Liver (tissue), 8 donors: ENCODE measurements at regions not wholly inside any gene's neighbourhood (a gene's known extent, or its start where the extent isn't known, plus 50 kb on each side); places are given as distances from the start of the nearest gene placed in this dataset.

ENCODE experiments used
- DNase-seq: peaks from one replicate; pipeline ENCODE4 v3.0.0-alpha.2; 2017; ENCODE audit warnings: low spot score
- H3K27ac ChIP-seq, 2 donors: one replicate each; pipeline ENCODE4 v1.7.0; 2013; ENCODE audit warnings: inconsistent platforms in 2 of 2, low read length in 2 of 2, control low read depth in 1 of 2, low read depth in 1 of 2, mild to moderate bottlenecking in 1 of 2
- H3K27me3 ChIP-seq, 4 donors: one replicate each; pipeline versions ENCODE4 v1.6.1 to v1.7.0; 2013; ENCODE audit warnings: low read length in 3 of 4, inconsistent platforms in 1 of 4, mild to moderate bottlenecking in 1 of 4, moderate library complexity in 1 of 4; ENCODE audit not compliant: control insufficient read depth in 4 of 4, insufficient read depth in 4 of 4
- H3K36me3 ChIP-seq, 4 donors: one replicate each; pipeline versions ENCODE4 v1.6.1 to v1.7.0; 2013; ENCODE audit warnings: low read length in 3 of 4, mild to moderate bottlenecking in 3 of 4, low read depth in 1 of 4, moderate library complexity in 1 of 4; ENCODE audit not compliant: control insufficient read depth in 4 of 4, insufficient read depth in 3 of 4
- H3K4me1 ChIP-seq, 4 donors: one replicate each; pipeline versions ENCODE4 v1.6.1 to v1.7.0; 2013; ENCODE audit warnings: low read length in 3 of 4, mild to moderate bottlenecking in 3 of 4, moderate library complexity in 1 of 4; ENCODE audit not compliant: control insufficient read depth in 4 of 4, insufficient read depth in 4 of 4
- H3K4me3 ChIP-seq, 3 donors: one replicate each; pipeline versions ENCODE4 v1.6.1 to v1.7.0; 2013; ENCODE audit warnings: low read length in 3 of 3, control low read depth in 1 of 3, low read depth in 1 of 3, mild to moderate bottlenecking in 1 of 3
- H3K9ac ChIP-seq, 2 donors: one replicate each; pipeline ENCODE4 v1.7.0; 2013; ENCODE audit warnings: low read length in 2 of 2, mild to moderate bottlenecking in 2 of 2, moderate library complexity in 2 of 2, control low read depth in 1 of 2, low read depth in 1 of 2
- H3K9me3 ChIP-seq, 4 donors: one replicate each; pipeline versions ENCODE4 v1.6.1 to v1.7.0; 2013; ENCODE audit warnings: low read length in 3 of 4; ENCODE audit not compliant: control insufficient read depth in 4 of 4
- EGR1 ChIP-seq, 2 donors: IDR thresholded peaks; 2 replicates each; pipeline ENCODE4 v1.6.1; 2016 to 2018; ENCODE audit warnings: antibody characterized with exemption in 2 of 2, low read depth in 2 of 2
- FOXA1 ChIP-seq: IDR thresholded peaks from 2 replicates; pipeline ENCODE4 v1.6.1; 2016; ENCODE audit warnings: antibody characterized with exemption
- FOXA2 ChIP-seq: IDR thresholded peaks from 2 replicates; pipeline ENCODE4 v1.6.1; 2016; ENCODE audit warnings: antibody characterized with exemption
- GABPA ChIP-seq, 2 donors: IDR thresholded peaks in 1 of 2; conservative IDR thresholded peaks in 1 of 2; 2 replicates each; pipeline ENCODE4 v1.6.1; 2016; ENCODE audit warnings: antibody characterized with exemption in 2 of 2, mild to moderate bottlenecking in 1 of 2, moderate library complexity in 1 of 2
- HNF4A ChIP-seq, 2 donors: conservative IDR thresholded peaks; 2 replicates each; pipeline ENCODE4 v1.6.1; 2016; ENCODE audit warnings: antibody characterized with exemption in 2 of 2, mild to moderate bottlenecking in 2 of 2
- HNF4G ChIP-seq: IDR thresholded peaks from 2 replicates; pipeline ENCODE4 v1.6.1; 2016; ENCODE audit warnings: antibody characterized with exemption
- JUND ChIP-seq, 2 donors: IDR thresholded peaks; 2 replicates each; pipeline ENCODE4 v1.6.1; 2016; ENCODE audit warnings: antibody characterized with exemption in 2 of 2
- NR2F2 ChIP-seq: IDR thresholded peaks from 2 replicates; pipeline ENCODE4 v1.6.1; 2016; ENCODE audit warnings: antibody characterized with exemption
- RAD21 ChIP-seq, 2 donors: IDR thresholded peaks; 2 replicates each; pipeline ENCODE4 v1.6.1; 2016; ENCODE audit warnings: antibody characterized with exemption in 2 of 2, mild to moderate bottlenecking in 2 of 2
- RXRA ChIP-seq, 2 donors: IDR thresholded peaks; 2 replicates each; pipeline ENCODE4 v1.6.1; 2017 to 2018; ENCODE audit warnings: antibody characterized with exemption in 2 of 2, mild to moderate bottlenecking in 1 of 2
- SP1 ChIP-seq: IDR thresholded peaks from 2 replicates; pipeline ENCODE4 v1.6.1; 2018; ENCODE audit warnings: antibody characterized with exemption, mild to moderate bottlenecking
- TAF1 ChIP-seq: conservative IDR thresholded peaks from 2 replicates; pipeline ENCODE4 v1.6.1; 2016; ENCODE audit warnings: antibody characterized with exemption, mild to moderate bottlenecking
- YY1 ChIP-seq: IDR thresholded peaks from 2 replicates; pipeline ENCODE4 v1.6.1; 2016; ENCODE audit warnings: antibody characterized with exemption, mild to moderate bottlenecking
- WGBS: extraction: QIAGEN DNeasy Blood & Tissue Kit; methylation state at CpG from one replicate; pipeline ENCODE4 v1.1.7; 2013; 5-methylcytosine and 5-hydroxymethylcytosine counted together
- TF ChIP-seq, protein P1 (sequence below): IDR thresholded peaks from 2 replicates; pipeline ENCODE4 v1.6.1; 2016; ENCODE audit warnings: antibody characterized with exemption, mild to moderate bottlenecking
- TF ChIP-seq, protein P2 (sequence below): IDR thresholded peaks from 2 replicates; pipeline ENCODE4 v1.6.1; 2016; ENCODE audit warnings: antibody characterized with exemption
- TF ChIP-seq, protein P3 (sequence below): IDR thresholded peaks from 2 replicates; pipeline ENCODE4 v1.6.1; 2016; ENCODE audit warnings: antibody characterized with exemption
- TF ChIP-seq, protein P4 (sequence below): IDR thresholded peaks from 2 replicates; pipeline ENCODE4 v1.6.1; 2016; ENCODE audit warnings: antibody characterized with exemption
- TF ChIP-seq, protein P5 (sequence below): fragments of 150-350 bp; IDR thresholded peaks from 2 replicates; pipeline ENCODE4 v1.5.1; 2017; ENCODE audit warnings: improper control_type of control experiment, low read depth, low read length; ENCODE audit not compliant: missing input control
- donor health status: healthy.
- donor health status: healthy.
- donor health status: healthy.
- donor health status: healthy.
- donor health status: healthy.

DNA sequence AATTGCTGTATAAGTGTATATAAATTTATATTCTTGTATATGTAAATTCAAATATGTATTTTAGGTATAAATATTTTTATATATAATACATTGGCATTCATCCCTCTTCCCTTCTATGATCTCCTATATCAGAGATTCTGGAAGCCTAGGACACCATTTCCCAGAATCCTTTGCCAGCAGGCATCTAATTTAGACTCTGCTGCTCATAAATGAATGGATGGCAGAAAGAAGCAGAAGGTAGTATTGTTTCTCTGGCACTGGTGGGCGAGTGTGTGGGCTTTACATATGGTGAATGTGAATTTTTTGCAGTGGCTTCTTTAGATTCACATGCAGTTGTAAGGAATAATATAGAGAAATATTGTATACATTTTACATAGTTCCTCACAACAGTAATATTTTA lies 215.2 kb upstream of the THSD7B start:
- TF ChIP-seq FOXA2 = no peak
- TF ChIP-seq JUND (IDR thresholded peaks at IDR 0.05) = no peak
- no peak for TF ChIP-seq FOXA1
- TF ChIP-seq, protein P1, sequence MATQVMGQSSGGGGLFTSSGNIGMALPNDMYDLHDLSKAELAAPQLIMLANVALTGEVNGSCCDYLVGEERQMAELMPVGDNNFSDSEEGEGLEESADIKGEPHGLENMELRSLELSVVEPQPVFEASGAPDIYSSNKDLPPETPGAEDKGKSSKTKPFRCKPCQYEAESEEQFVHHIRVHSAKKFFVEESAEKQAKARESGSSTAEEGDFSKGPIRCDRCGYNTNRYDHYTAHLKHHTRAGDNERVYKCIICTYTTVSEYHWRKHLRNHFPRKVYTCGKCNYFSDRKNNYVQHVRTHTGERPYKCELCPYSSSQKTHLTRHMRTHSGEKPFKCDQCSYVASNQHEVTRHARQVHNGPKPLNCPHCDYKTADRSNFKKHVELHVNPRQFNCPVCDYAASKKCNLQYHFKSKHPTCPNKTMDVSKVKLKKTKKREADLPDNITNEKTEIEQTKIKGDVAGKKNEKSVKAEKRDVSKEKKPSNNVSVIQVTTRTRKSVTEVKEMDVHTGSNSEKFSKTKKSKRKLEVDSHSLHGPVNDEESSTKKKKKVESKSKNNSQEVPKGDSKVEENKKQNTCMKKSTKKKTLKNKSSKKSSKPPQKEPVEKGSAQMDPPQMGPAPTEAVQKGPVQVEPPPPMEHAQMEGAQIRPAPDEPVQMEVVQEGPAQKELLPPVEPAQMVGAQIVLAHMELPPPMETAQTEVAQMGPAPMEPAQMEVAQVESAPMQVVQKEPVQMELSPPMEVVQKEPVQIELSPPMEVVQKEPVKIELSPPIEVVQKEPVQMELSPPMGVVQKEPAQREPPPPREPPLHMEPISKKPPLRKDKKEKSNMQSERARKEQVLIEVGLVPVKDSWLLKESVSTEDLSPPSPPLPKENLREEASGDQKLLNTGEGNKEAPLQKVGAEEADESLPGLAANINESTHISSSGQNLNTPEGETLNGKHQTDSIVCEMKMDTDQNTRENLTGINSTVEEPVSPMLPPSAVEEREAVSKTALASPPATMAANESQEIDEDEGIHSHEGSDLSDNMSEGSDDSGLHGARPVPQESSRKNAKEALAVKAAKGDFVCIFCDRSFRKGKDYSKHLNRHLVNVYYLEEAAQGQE = no peak
- TF ChIP-seq YY1 = no peak
- no peak for TF ChIP-seq NR2F2
- TF ChIP-seq RXRA (IDR thresholded peaks at IDR 0.05) = no peak
- TF ChIP-seq SP1 = no peak
- TF ChIP-seq HNF4G = no peak
- Histone ChIP-seq H3K4me3 (no peak overlapping the region), H3K27ac (no peak overlapping the region), H3K9ac (no peak overlapping the region), H3K9me3 (no peaks in the 10 kb centered on the region), H3K4me1 (no peaks in the 10 kb centered on the region), H3K36me3 (no peaks in the 10 kb centered on the region), H3K27me3 (peaks cover 0 to 7% (median 0%) of the 10 kb centered on the region in 4 donors)
- 26% methylated on average over 1 of the region's 1 CpG for WGBS
- no peak for DNase-seq

DNA sequence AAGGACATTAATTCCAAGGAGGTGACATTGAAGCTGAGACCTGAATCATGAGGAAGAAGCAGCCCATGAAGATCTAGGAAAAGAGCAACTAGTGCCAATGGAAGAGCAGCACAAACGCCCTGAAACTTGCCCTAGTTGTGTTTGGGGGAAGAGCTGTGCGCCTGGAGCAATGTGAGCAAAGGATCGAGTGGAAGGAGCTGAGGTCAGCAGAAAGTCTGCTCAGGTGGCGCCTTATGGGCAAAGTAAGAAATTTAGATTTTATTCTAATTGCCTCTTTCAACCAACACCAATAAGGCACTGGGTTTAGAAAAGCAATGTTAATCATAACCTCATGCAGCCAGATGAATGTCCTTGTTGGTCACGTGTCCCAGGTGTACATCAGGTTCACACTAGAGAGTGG lies 226.0 kb upstream of the THSD7B start:
- DNase-seq = no peak
- 68% methylated on average over 5 of the region's 5 CpGs for WGBS
- TF ChIP-seq GABPA (IDR thresholded peaks at IDR 0.05 in 1 of 2, conservative IDR thresholded peaks at IDR 0.05 in 1 of 2) (no peak), HNF4A (conservative IDR thresholded peaks at IDR 0.05) (no peak), RAD21 (IDR thresholded peaks at IDR 0.05) (no peak), YY1 (no peak), TAF1 (no peak), HNF4G (no peak), JUND (IDR thresholded peaks at IDR 0.05) (no peak), NR2F2 (no peak), EGR1 (IDR thresholded peaks at IDR 0.05; ENCODE audit: low read depth in 2 of 2) (no peak), FOXA1 (no peak), FOXA2 (no peak)
- TF ChIP-seq, protein P2, sequence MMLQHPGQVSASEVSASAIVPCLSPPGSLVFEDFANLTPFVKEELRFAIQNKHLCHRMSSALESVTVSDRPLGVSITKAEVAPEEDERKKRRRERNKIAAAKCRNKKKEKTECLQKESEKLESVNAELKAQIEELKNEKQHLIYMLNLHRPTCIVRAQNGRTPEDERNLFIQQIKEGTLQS = no peak
- TF ChIP-seq, protein P3, sequence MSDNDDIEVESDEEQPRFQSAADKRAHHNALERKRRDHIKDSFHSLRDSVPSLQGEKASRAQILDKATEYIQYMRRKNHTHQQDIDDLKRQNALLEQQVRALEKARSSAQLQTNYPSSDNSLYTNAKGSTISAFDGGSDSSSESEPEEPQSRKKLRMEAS = no peak
- TF ChIP-seq, protein P4, sequence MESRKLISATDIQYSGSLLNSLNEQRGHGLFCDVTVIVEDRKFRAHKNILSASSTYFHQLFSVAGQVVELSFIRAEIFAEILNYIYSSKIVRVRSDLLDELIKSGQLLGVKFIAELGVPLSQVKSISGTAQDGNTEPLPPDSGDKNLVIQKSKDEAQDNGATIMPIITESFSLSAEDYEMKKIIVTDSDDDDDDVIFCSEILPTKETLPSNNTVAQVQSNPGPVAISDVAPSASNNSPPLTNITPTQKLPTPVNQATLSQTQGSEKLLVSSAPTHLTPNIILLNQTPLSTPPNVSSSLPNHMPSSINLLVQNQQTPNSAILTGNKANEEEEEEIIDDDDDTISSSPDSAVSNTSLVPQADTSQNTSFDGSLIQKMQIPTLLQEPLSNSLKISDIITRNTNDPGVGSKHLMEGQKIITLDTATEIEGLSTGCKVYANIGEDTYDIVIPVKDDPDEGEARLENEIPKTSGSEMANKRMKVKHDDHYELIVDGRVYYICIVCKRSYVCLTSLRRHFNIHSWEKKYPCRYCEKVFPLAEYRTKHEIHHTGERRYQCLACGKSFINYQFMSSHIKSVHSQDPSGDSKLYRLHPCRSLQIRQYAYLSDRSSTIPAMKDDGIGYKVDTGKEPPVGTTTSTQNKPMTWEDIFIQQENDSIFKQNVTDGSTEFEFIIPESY = no peak
- TF ChIP-seq, protein P5, sequence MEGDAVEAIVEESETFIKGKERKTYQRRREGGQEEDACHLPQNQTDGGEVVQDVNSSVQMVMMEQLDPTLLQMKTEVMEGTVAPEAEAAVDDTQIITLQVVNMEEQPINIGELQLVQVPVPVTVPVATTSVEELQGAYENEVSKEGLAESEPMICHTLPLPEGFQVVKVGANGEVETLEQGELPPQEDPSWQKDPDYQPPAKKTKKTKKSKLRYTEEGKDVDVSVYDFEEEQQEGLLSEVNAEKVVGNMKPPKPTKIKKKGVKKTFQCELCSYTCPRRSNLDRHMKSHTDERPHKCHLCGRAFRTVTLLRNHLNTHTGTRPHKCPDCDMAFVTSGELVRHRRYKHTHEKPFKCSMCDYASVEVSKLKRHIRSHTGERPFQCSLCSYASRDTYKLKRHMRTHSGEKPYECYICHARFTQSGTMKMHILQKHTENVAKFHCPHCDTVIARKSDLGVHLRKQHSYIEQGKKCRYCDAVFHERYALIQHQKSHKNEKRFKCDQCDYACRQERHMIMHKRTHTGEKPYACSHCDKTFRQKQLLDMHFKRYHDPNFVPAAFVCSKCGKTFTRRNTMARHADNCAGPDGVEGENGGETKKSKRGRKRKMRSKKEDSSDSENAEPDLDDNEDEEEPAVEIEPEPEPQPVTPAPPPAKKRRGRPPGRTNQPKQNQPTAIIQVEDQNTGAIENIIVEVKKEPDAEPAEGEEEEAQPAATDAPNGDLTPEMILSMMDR = no peak

More for the DNA sequence above, 226.0 kb upstream of the THSD7B start:
- no peaks in the 10 kb centered on the region for H3K9me3 ChIP-seq
- no peaks in the 10 kb centered on the region for H3K36me3 ChIP-seq
- H3K9ac ChIP-seq = no peak overlapping the region
- no peaks in the 10 kb centered on the region for H3K4me1 ChIP-seq
- no peak overlapping the region for H3K27ac ChIP-seq
- H3K27me3 ChIP-seq = peaks cover 0 to 5% (median 0%) of the 10 kb centered on the region in 4 donors
- H3K4me3 ChIP-seq = no peak overlapping the region
